GM23248 (cell line): ENCODE measurements at regions not wholly inside any gene's neighbourhood (a gene's known extent, or its start where the extent isn't known, plus 50 kb on each side); places are given as distances from the start of the nearest gene placed in this dataset. TPM values are rescaled to one million over a fixed set of nuclear protein-coding genes. Genes with fewer than 3 reads are reported as not detected.

Experiments used
- DNase-seq: peaks from one replicate; pipeline ENCODE4 v3.0.0-alpha.2; 2015
- H2AFZ ChIP-seq: fragments of 200-600 bp; sonication (generic); 2 replicates; pipeline ENCODE4 v1.6.1; 2016; ENCODE audit warnings: antibody characterized with exemption
- H3F3A ChIP-seq: fragments of 200-600 bp; sonication (generic); 2 replicates; pipeline ENCODE4 v1.6.1; 2016; ENCODE audit warnings: mild to moderate bottlenecking, antibody characterized with exemption, mixed run types; ENCODE audit not compliant: insufficient read depth
- H3K27ac ChIP-seq: fragments of 200-600 bp; sonication (generic); 2 replicates; pipeline ENCODE4 v1.5.1; 2016; ENCODE audit warnings: mild to moderate bottlenecking
- H3K27me3 ChIP-seq: fragments of 200-600 bp; sonication (generic); replicated peaks from 2 replicates; pipeline ENCODE4 v1.6.1; 2016; ENCODE audit warnings: mild to moderate bottlenecking; ENCODE audit not compliant: insufficient read depth
- H3K36me3 ChIP-seq: fragments of 200-600 bp; sonication (generic); 2 replicates; pipeline ENCODE4 v1.6.1; 2016; ENCODE audit warnings: low read depth, mild to moderate bottlenecking
- H3K4me1 ChIP-seq: fragments of 200-600 bp; sonication (generic); 2 replicates; pipeline ENCODE4 v1.6.1; 2016; ENCODE audit warnings: mild to moderate bottlenecking; ENCODE audit not compliant: insufficient read depth
- H3K4me2 ChIP-seq: fragments of 200-600 bp; sonication (generic); one replicate; pipeline ENCODE4 v1.6.1; 2016; ENCODE audit warnings: mild to moderate bottlenecking; ENCODE audit not compliant: unreplicated experiment
- H3K4me3 ChIP-seq: fragments of 200-600 bp; sonication (generic); 2 replicates; pipeline ENCODE4 v1.5.1; 2016; ENCODE audit warnings: mild to moderate bottlenecking
- H3K79me2 ChIP-seq: fragments of 200-600 bp; sonication (generic); 2 replicates; pipeline ENCODE4 v1.6.1; 2016; ENCODE audit warnings: mild to moderate bottlenecking; ENCODE audit not compliant: insufficient read depth
- H3K9ac ChIP-seq: fragments of 200-600 bp; sonication (generic); 2 replicates; pipeline ENCODE4 v1.6.1; 2016; ENCODE audit warnings: mild to moderate bottlenecking
- H3K9me2 ChIP-seq: fragments of 200-600 bp; sonication (generic); 2 replicates; pipeline ENCODE4 v1.6.1; 2016; ENCODE audit warnings: mixed run types, mild to moderate bottlenecking, moderate library complexity; ENCODE audit not compliant: insufficient read depth
- H3K9me3 ChIP-seq: fragments of 200-600 bp; sonication (generic); one replicate; pipeline ENCODE4 v1.6.1; 2017; ENCODE audit warnings: low read depth
- H4K20me1 ChIP-seq: fragments of 200-600 bp; sonication (generic); 2 replicates; pipeline ENCODE4 v1.6.0; 2016; ENCODE audit not compliant: insufficient read depth
- EZH2 ChIP-seq: fragments of 200-600 bp; sonication (generic); IDR thresholded peaks from 2 replicates; pipeline ENCODE4 v1.6.1; 2018; ENCODE audit warnings: antibody characterized with exemption, mild to moderate bottlenecking; ENCODE audit not compliant: insufficient read depth, poor library complexity, severe bottlenecking
- EZH2phosphoT487 ChIP-seq: fragments of 200-600 bp; sonication (generic); IDR thresholded peaks from 2 replicates; pipeline ENCODE4 v1.6.1; 2018; ENCODE audit warnings: antibody characterized with exemption, moderate library complexity, mild to moderate bottlenecking, low read depth; ENCODE audit not compliant: insufficient read depth
- WGBS, 2 experiments: methylation state at CpG; one replicate each; pipeline ENCODE4 v1.1.6; 2015 to 2017; ENCODE audit warnings: low lambda C conversion rate in 2 of 2, low coverage in 1 of 2; ENCODE audit errors: missing lambda C conversion rate in 2 of 2; 5-methylcytosine and 5-hydroxymethylcytosine counted together
- in situ Hi-C: fragments of 300-500 bp; cut with MboI; formaldehyde crosslinking; loops from 2 replicates; pipeline ENCODE4 v1.15.0; 2020
- microRNA-seq: library from miRNA; unstranded; fragments of <30 nt; microRNA quantifications from one replicate; pipeline ENCODE4, GENCODE V29; 2016; ENCODE audit warnings: borderline number of aligned reads
- small RNA-seq: library from RNA; depleted of rRNA; stranded (forward); fragments of <200 nt; gene quantifications from one replicate; pipeline ENCODE3, GENCODE V24; 2014; ENCODE audit warnings: low read depth, low replicate concordance

GRCh38 chr11:11677672-11678356 is 56.0 kb upstream of the GALNT18 start:
- Histone ChIP-seq H3F3A (no peaks in the 10 kb centered on the region), H3K9me2 (no peaks in the 10 kb centered on the region), H3K4me3 (no peak overlapping the region), H3K79me2 (no peaks in the 10 kb centered on the region), H3K9me3 (no peaks in the 10 kb centered on the region), H3K4me1 (no peaks in the 10 kb centered on the region), H4K20me1 (no peaks in the 10 kb centered on the region), H3K27ac (no peak overlapping the region), H3K36me3 (no peaks in the 10 kb centered on the region), H3K9ac (no peak overlapping the region), H2AFZ (no peak overlapping the region), H3K27me3 (peaks cover 51% of the 10 kb centered on the region), H3K4me2 (no peak overlapping the region)
- 25 to 33% methylated on average over 5 of the region's 5 CpGs for WGBS, 2 experiments
- no peak for DNase-seq
- no peak for TF ChIP-seq EZH2
- no peak for TF ChIP-seq EZH2phosphoT487
- in situ Hi-C loops = no loop called here

- Histone ChIP-seq H3F3A (no peaks in the 10 kb centered on the region), H3K79me2 (no peaks in the 10 kb centered on the region), H3K27ac (no peak overlapping the region), H3K9ac (no peak overlapping the region), H3K27me3 (peaks cover 52% of the 10 kb centered on the region), H4K20me1 (no peaks in the 10 kb centered on the region), H3K9me2 (no peaks in the 10 kb centered on the region), H2AFZ (no peak overlapping the region), H3K4me2 (no peak overlapping the region), H3K36me3 (no peaks in the 10 kb centered on the region), H3K4me1 (no peaks in the 10 kb centered on the region), H3K4me3 (no peak overlapping the region), H3K9me3 (no peaks in the 10 kb centered on the region)
- 34 to 38% methylated on average over 4 of the region's 4 CpGs for WGBS, 2 experiments
- TF ChIP-seq EZH2phosphoT487 (no peak), EZH2 (no peak)
- DNase-seq = no peak
- in situ Hi-C loops = no loop called here
Observed at GRCh38 chr11:11675671-11676181, 53.9 kb upstream of the GALNT18 start.

- in situ Hi-C loops = no loop called here
- no peaks in the 10 kb centered on the region for H3F3A ChIP-seq
- no peaks in the 10 kb centered on the region for H3K79me2 ChIP-seq
- H3K4me3 ChIP-seq = no peak overlapping the region
- no peaks in the 10 kb centered on the region for H3K9me2 ChIP-seq
- no peaks in the 10 kb centered on the region for H4K20me1 ChIP-seq
- DNase-seq = no peak
- H3K36me3 ChIP-seq = no peaks in the 10 kb centered on the region
- H3K4me2 ChIP-seq = no peak overlapping the region
- H3K9me3 ChIP-seq = no peaks in the 10 kb centered on the region
- H2AFZ ChIP-seq = no peak overlapping the region
- 58 to 66% methylated on average over 8 of the region's 8 CpGs for WGBS, 2 experiments
- peaks cover 71% of the 10 kb centered on the region for H3K27me3 ChIP-seq
- no peak overlapping the region for H3K27ac ChIP-seq
- no peak for TF ChIP-seq EZH2phosphoT487
- no peak for TF ChIP-seq EZH2
- H3K4me1 ChIP-seq = no peaks in the 10 kb centered on the region
- H3K9ac ChIP-seq = no peak overlapping the region
Observed at GRCh38 chr11:11672789-11673188, 51.0 kb upstream of the GALNT18 start.

GRCh38 chr11:11672101-11672500 is 50.3 kb upstream of the GALNT18 start:
- Histone ChIP-seq H3K27me3 (peaks cover 77% of the 10 kb centered on the region), H4K20me1 (no peaks in the 10 kb centered on the region)
- WGBS, 2 experiments = 61 to 72% methylated on average over 3 of the region's 3 CpGs

More at GRCh38 chr11:11672101-11672500, 50.3 kb upstream of the GALNT18 start:
- no peak overlapping the region for H3K4me2 ChIP-seq
- H3K9me2 ChIP-seq = no peaks in the 10 kb centered on the region
- no peak for DNase-seq
- in situ Hi-C loops = no loop called here
- no peak overlapping the region for H3K27ac ChIP-seq
- H3K4me1 ChIP-seq = no peaks in the 10 kb centered on the region
- no peak overlapping the region for H3K4me3 ChIP-seq
- H3K79me2 ChIP-seq = no peaks in the 10 kb centered on the region
- no peaks in the 10 kb centered on the region for H3K9me3 ChIP-seq
- H2AFZ ChIP-seq = no peak overlapping the region
- TF ChIP-seq EZH2 (no peak), EZH2phosphoT487 (no peak)
- no peaks in the 10 kb centered on the region for H3K36me3 ChIP-seq
- no peaks in the 10 kb centered on the region for H3F3A ChIP-seq
- no peak overlapping the region for H3K9ac ChIP-seq

Small RNA genes lying in the stretch of these regions (microRNA-seq; reads per million reads assigned to microRNA genes)
- gene MIR8070 = not detected

Small RNA genes lying in the stretch of these regions (small RNA-seq; reads per million reads assigned to genes)
- gene MIR8070 = not detected
